GM18502 (cell line): ENCODE measurements at regions not wholly inside any gene's neighbourhood (a gene's known extent, or its start where the extent isn't known, plus 50 kb on each side); places are given as distances from the start of the nearest gene placed in this dataset.
"Not testable (repeated sequence)": the region's sequence is repeated elsewhere in the genome, so short reads cannot be mapped to it uniquely, and the experiment has no call there.

Source experiments
- ATAC-seq: cut with Tn5 transposase; IDR thresholded peaks from one replicate; pipeline ENCODE4 v1.9.1; 2021; ENCODE audit warnings: mild to moderate bottlenecking; ENCODE audit not compliant: unreplicated experiment, poor library complexity

GRCh38 chr3:4253072-4253832 is 49.9 kb upstream of the SETMAR start:
- not testable (repeated sequence) for ATAC-seq
